IMR-90 (cell line): ENCODE measurements at regions not wholly inside any gene's neighbourhood (a gene's known extent, or its start where the extent isn't known, plus 50 kb on each side); places are given as distances from the start of the nearest gene placed in this dataset.
A peak's percentile ranks its signal among the peaks of the same experiment; 100 is the strongest.

Source experiments
- ATAC-seq: fragments of 200-7000 bp; cut with Tn5 transposase; 2 replicates; pipeline ENCODE4 v1.9.1; 2020; ENCODE audit warnings: low read depth, mild to moderate bottlenecking, moderate library complexity
- BruUV-seq: library from RNA; stranded (reverse); fragments of 400-500 nt; replicated peaks from 2 replicates; lab custom pipeline; 2021; lab: Mats Ljungman, UMichigan
- CTCF ChIA-PET: fragments of 300-600 bp; formaldehyde crosslinking; extraction: SDS; loops from one replicate; lab custom pipeline; 2021; ENCODE audit warnings: antibody characterized with exemption; lab: Yijun Ruan, JAX
- POLR2A ChIA-PET: fragments of 300-600 bp; sonication (Branson Sonifier 250); formaldehyde crosslinking; loops from one replicate; lab custom pipeline; 2022; ENCODE audit warnings: antibody characterized with exemption; ENCODE audit not compliant: unreplicated experiment; lab: Charles Lee
- DNase-seq: peaks from one replicate; pipeline ENCODE4 v3.0.0; 2013
- H2AFZ ChIP-seq: replicated peaks from 2 replicates; pipeline ENCODE3; 2013; ENCODE audit warnings: low read length, mild to moderate bottlenecking; ENCODE audit not compliant: poor library complexity
- H2AK5ac ChIP-seq: 2 replicates; pipeline ENCODE4 v1.6.1; 2013; ENCODE audit warnings: low read depth, low read length, inconsistent platforms
- H2AK9ac ChIP-seq: replicated peaks from 2 replicates; pipeline ENCODE3; 2013; ENCODE audit warnings: mild to moderate bottlenecking, low read depth, low read length, moderate library complexity; ENCODE audit not compliant: poor library complexity
- H2BK120ac ChIP-seq: 2 replicates; pipeline ENCODE4 v1.6.1; 2013; ENCODE audit warnings: low read depth, low read length, inconsistent platforms
- H2BK15ac ChIP-seq: 3 replicates; pipeline ENCODE4 v1.6.1; 2013; ENCODE audit warnings: low read depth, low read length, inconsistent platforms
- H2BK20ac ChIP-seq: 2 replicates; pipeline ENCODE4 v1.6.1; 2013; ENCODE audit warnings: low read depth, mild to moderate bottlenecking, inconsistent platforms, low read length, moderate library complexity
- H2BK5ac ChIP-seq: 2 replicates; pipeline ENCODE4 v1.6.1; 2013; ENCODE audit warnings: mild to moderate bottlenecking, low read depth, low read length, inconsistent platforms; ENCODE audit not compliant: poor library complexity, severe bottlenecking
- H3K14ac ChIP-seq: replicated peaks from 2 replicates; pipeline ENCODE4 v1.6.1; 2013; ENCODE audit warnings: low read depth, low read length, inconsistent platforms
- H3K18ac ChIP-seq: 2 replicates; pipeline ENCODE4 v1.6.1; 2013; ENCODE audit warnings: low read depth, low read length, control low read depth
- H3K23ac ChIP-seq: 2 replicates; pipeline ENCODE4 v1.6.1; 2013; ENCODE audit warnings: low read depth, low read length, inconsistent platforms
- H3K27ac ChIP-seq: 2 replicates; pipeline ENCODE4 v1.5.1; 2013; ENCODE audit warnings: mild to moderate bottlenecking, control low read depth, low read length; ENCODE audit not compliant: insufficient read depth
- H3K27me3 ChIP-seq: 2 replicates; pipeline ENCODE4 v1.6.1; 2013; ENCODE audit warnings: low read length; ENCODE audit not compliant: control insufficient read depth, insufficient read depth
- H3K36me3 ChIP-seq: 2 replicates; pipeline ENCODE4 v1.6.1; 2013; ENCODE audit warnings: low read length, mixed read lengths; ENCODE audit not compliant: control insufficient read depth, insufficient read depth
- H3K4ac ChIP-seq: 2 replicates; pipeline ENCODE4 v1.6.1; 2013; ENCODE audit warnings: low read depth, low read length, inconsistent platforms
- H3K4me1 ChIP-seq: 2 replicates; pipeline ENCODE4 v1.6.1; 2013; ENCODE audit warnings: low read length, mixed read lengths; ENCODE audit not compliant: control insufficient read depth, insufficient read depth
- H3K4me2 ChIP-seq: 2 replicates; pipeline ENCODE4 v1.6.1; 2013; ENCODE audit warnings: low read depth, mild to moderate bottlenecking, control low read depth, low read length, moderate library complexity
- H3K4me3 ChIP-seq: 2 replicates; pipeline ENCODE4 v1.5.1; 2013; ENCODE audit warnings: low read depth, mild to moderate bottlenecking, control low read depth, low read length, moderate library complexity; ENCODE audit not compliant: insufficient read depth
- H3K56ac ChIP-seq: 2 replicates; pipeline ENCODE4 v1.6.1; 2013; ENCODE audit warnings: low read length, inconsistent platforms; ENCODE audit not compliant: insufficient read depth; ENCODE audit errors: extremely low read depth
- H3K79me1 ChIP-seq, 2 experiments: 2 replicates each; pipeline ENCODE4 v1.6.1; 2013; ENCODE audit warnings: low read length in 2 of 2, inconsistent platforms in 1 of 2, low read depth in 1 of 2
- H3K9ac ChIP-seq: 2 replicates; pipeline ENCODE4 v1.6.1; 2013; ENCODE audit warnings: low read depth, low read length, control low read depth
- H3K9me1 ChIP-seq: 2 replicates; pipeline ENCODE4 v1.6.1; 2013; ENCODE audit warnings: low read length, inconsistent platforms; ENCODE audit not compliant: insufficient read depth
- H3K9me3 ChIP-seq: 2 replicates; pipeline ENCODE4 v1.6.1; 2013; ENCODE audit warnings: low read length; ENCODE audit not compliant: control insufficient read depth, insufficient read depth
- H4K20me1 ChIP-seq: 2 replicates; pipeline ENCODE4 v1.6.1; 2013; ENCODE audit warnings: low read length, inconsistent platforms; ENCODE audit not compliant: insufficient read depth
- H4K5ac ChIP-seq: 2 replicates; pipeline ENCODE4 v1.6.1; 2013; ENCODE audit warnings: mild to moderate bottlenecking, low read depth, low read length, control low read depth
- H4K8ac ChIP-seq, 2 experiments: 2 replicates each; pipeline ENCODE4 v1.6.1; 2013; ENCODE audit warnings: low read depth in 2 of 2, low read length in 2 of 2, control low read depth in 1 of 2, inconsistent platforms in 1 of 2
- H4K91ac ChIP-seq: 2 replicates; pipeline ENCODE4 v1.6.1; 2013; ENCODE audit warnings: low read depth, low read length, inconsistent platforms; ENCODE audit not compliant: insufficient read depth
- CEBPB ChIP-seq: IDR thresholded peaks from 2 replicates; pipeline ENCODE4 v1.6.1; 2012; ENCODE audit warnings: low read depth, low read length, improper control_type of control experiment
- CHD1 ChIP-seq: IDR thresholded peaks from 2 replicates; pipeline ENCODE4 v1.6.1; 2012; ENCODE audit warnings: low read depth, low read length, improper control_type of control experiment
- FOS ChIP-seq: fragments of 150-350 bp; IDR thresholded peaks from 2 replicates; pipeline ENCODE4 v1.6.1; 2016; ENCODE audit warnings: low read depth, low read length
- MAFK ChIP-seq: IDR thresholded peaks from 2 replicates; pipeline ENCODE4 v1.6.1; 2012; ENCODE audit warnings: low read depth, low read length, improper control_type of control experiment
- MAZ ChIP-seq: IDR thresholded peaks from 2 replicates; pipeline ENCODE4 v1.6.1; 2012; ENCODE audit warnings: low read depth, mild to moderate bottlenecking, low read length, improper control_type of control experiment, moderate library complexity, borderline replicate concordance
- MXI1 ChIP-seq: IDR thresholded peaks from 2 replicates; pipeline ENCODE4 v1.6.1; 2012; ENCODE audit warnings: low read depth, mild to moderate bottlenecking, low read length, moderate library complexity, borderline replicate concordance
- NFE2L2 ChIP-seq: fragments of 150-350 bp; IDR thresholded peaks from 2 replicates; pipeline ENCODE4 v1.6.1; 2016; ENCODE audit warnings: low read depth, mild to moderate bottlenecking, low read length
- POLR2A ChIP-seq: IDR thresholded peaks from 2 replicates; pipeline ENCODE4 v1.6.1; 2012; ENCODE audit warnings: mild to moderate bottlenecking, low read depth, low read length
- RAD21 ChIP-seq: IDR thresholded peaks from 2 replicates; pipeline ENCODE4 v1.6.1; 2012; ENCODE audit warnings: low read length, improper control_type of control experiment
- RCOR1 ChIP-seq: IDR thresholded peaks from 2 replicates; pipeline ENCODE4 v1.6.1; 2012; ENCODE audit warnings: mild to moderate bottlenecking, low read length, improper control_type of control experiment; ENCODE audit not compliant: insufficient replicate concordance
- RFX5 ChIP-seq: IDR thresholded peaks from 2 replicates; pipeline ENCODE4 v1.8.0; 2012; ENCODE audit warnings: low read depth, mild to moderate bottlenecking, low read length, moderate library complexity
- WGBS, 2 experiments: methylation state at CpG; one replicate each; pipeline versions ENCODE4 v1.1.5 to v1.1.7; 2013; ENCODE audit warnings: missing lambda C conversion rate in 2 of 2; ENCODE audit not compliant: insufficient read length in 1 of 2; ENCODE audit errors: extremely low coverage in 2 of 2; 5-methylcytosine and 5-hydroxymethylcytosine counted together
- dilution Hi-C: fragments of 300-500 bp; cut with HindIII; formaldehyde crosslinking; loops from one replicate; pipeline ENCODE4 v1.14.3; 2018; ENCODE audit warnings: low sequenced_read_pairs; ENCODE audit not compliant: unreplicated experiment
- in situ Hi-C: fragments of 300-500 bp; cut with MboI; formaldehyde crosslinking; loops from 3 replicates; pipeline ENCODE4 v1.14.3; 2019; ENCODE audit warnings: low sequenced_read_pairs, inconsistent platforms, mixed read lengths
- intact Hi-C: fragments of 100-400 bp; cut with micrococcal nuclease; formaldehyde crosslinking; loops from 2 replicates; pipeline ENCODE4 v1.10.0; 2022
- TF ChIP-seq, protein P1 (sequence below): fragments of 150-350 bp; IDR thresholded peaks from 2 replicates; pipeline ENCODE4 v1.6.1; 2017; ENCODE audit warnings: mild to moderate bottlenecking, antibody characterized with exemption, low read length, low read depth
- TF ChIP-seq, protein P2 (sequence below): fragments of 150-350 bp; IDR thresholded peaks from 2 replicates; pipeline ENCODE4 v1.6.1; 2016; ENCODE audit warnings: low read depth, mild to moderate bottlenecking, low read length, moderate library complexity, borderline replicate concordance
- TF ChIP-seq, protein P3 (sequence below): conservative IDR thresholded peaks from 2 replicates; pipeline ENCODE4 v1.5.1; 2012; ENCODE audit warnings: mild to moderate bottlenecking, low read depth, low read length, improper control_type of control experiment

DNA sequence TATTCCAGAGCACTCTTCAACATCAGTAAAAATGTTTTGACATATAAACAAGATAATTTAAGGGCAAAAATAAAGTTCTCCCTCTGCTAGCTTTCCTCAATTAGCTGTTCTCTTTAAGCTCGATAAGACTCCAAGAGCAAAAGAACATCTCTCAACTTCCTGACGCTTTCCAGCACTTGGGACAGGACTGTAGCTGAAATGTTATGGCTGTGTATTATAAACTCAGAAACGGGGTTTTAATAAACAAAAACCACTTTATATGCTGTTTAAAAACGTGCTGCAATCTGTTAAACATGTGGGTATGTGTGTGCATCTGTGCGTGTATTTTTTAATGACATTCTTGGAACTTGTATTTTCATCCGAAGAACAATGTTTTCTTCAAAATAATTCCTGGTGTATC, 71.5 kb upstream of the RGS2 start:
- H3K9me3 ChIP-seq, result peaks cover 3% of the 10 kb centered on the region
- H4K8ac ChIP-seq, result no peak overlapping the region
- TF ChIP-seq MAFK, result no peak
- TF ChIP-seq CEBPB, result no peak
- TF ChIP-seq, protein P1, sequence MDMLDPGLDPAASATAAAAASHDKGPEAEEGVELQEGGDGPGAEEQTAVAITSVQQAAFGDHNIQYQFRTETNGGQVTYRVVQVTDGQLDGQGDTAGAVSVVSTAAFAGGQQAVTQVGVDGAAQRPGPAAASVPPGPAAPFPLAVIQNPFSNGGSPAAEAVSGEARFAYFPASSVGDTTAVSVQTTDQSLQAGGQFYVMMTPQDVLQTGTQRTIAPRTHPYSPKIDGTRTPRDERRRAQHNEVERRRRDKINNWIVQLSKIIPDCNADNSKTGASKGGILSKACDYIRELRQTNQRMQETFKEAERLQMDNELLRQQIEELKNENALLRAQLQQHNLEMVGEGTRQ, result no peak
- TF ChIP-seq CHD1, result no peak
- TF ChIP-seq MXI1, result no peak
- TF ChIP-seq RCOR1, result no peak
- no peak for TF ChIP-seq MAZ
- TF ChIP-seq, protein P2, sequence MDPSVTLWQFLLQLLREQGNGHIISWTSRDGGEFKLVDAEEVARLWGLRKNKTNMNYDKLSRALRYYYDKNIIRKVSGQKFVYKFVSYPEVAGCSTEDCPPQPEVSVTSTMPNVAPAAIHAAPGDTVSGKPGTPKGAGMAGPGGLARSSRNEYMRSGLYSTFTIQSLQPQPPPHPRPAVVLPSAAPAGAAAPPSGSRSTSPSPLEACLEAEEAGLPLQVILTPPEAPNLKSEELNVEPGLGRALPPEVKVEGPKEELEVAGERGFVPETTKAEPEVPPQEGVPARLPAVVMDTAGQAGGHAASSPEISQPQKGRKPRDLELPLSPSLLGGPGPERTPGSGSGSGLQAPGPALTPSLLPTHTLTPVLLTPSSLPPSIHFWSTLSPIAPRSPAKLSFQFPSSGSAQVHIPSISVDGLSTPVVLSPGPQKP, result no peak
- no peak for TF ChIP-seq RFX5
- no peak for TF ChIP-seq RAD21
- no peak for TF ChIP-seq FOS
- no peak for TF ChIP-seq NFE2L2
- TF ChIP-seq, protein P3, sequence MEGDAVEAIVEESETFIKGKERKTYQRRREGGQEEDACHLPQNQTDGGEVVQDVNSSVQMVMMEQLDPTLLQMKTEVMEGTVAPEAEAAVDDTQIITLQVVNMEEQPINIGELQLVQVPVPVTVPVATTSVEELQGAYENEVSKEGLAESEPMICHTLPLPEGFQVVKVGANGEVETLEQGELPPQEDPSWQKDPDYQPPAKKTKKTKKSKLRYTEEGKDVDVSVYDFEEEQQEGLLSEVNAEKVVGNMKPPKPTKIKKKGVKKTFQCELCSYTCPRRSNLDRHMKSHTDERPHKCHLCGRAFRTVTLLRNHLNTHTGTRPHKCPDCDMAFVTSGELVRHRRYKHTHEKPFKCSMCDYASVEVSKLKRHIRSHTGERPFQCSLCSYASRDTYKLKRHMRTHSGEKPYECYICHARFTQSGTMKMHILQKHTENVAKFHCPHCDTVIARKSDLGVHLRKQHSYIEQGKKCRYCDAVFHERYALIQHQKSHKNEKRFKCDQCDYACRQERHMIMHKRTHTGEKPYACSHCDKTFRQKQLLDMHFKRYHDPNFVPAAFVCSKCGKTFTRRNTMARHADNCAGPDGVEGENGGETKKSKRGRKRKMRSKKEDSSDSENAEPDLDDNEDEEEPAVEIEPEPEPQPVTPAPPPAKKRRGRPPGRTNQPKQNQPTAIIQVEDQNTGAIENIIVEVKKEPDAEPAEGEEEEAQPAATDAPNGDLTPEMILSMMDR, result no peak
- no peak for TF ChIP-seq POLR2A
- no peak overlapping the region for H3K4me3 ChIP-seq
- H4K20me1 ChIP-seq, result no peaks in the 10 kb centered on the region
- no peak overlapping the region for H3K23ac ChIP-seq
- in situ Hi-C loops (no loop called here), dilution Hi-C loops (no loop called here), intact Hi-C loops (no loop called here)
- H2AK9ac ChIP-seq, result no peak overlapping the region
- no peak overlapping the region for H2AFZ ChIP-seq
- H3K4me2 ChIP-seq, result peak overlapping the region; percentile 46
- ATAC-seq (peak; percentile 81), DNase-seq (peak; percentile 12)
- no peak overlapping the region for H3K14ac ChIP-seq
- H3K27ac ChIP-seq, result no peak overlapping the region; the same call in 1 of the 2 replicates
- peak overlapping the region; percentile 11 for H2BK20ac ChIP-seq
- CTCF ChIA-PET, result interaction anchor here (0.6 to 1.2 kb wide), 3 partner anchors 11 to 106 kb away, joined by 3 read pairs; no protein-coding TSS in a partner anchor
- WGBS, 2 experiments, result no CpG with 5 or more reads among the region's 6 CpGs
- peak overlapping the region; percentile 15 for H2BK5ac ChIP-seq
- H2BK15ac ChIP-seq, result no peak overlapping the region
- no peak overlapping the region for H3K4ac ChIP-seq
- H4K5ac ChIP-seq, result no peak overlapping the region
- peak overlapping the region; percentile 24; the same call in 1 of the 2 replicates for H3K18ac ChIP-seq
- H2BK120ac ChIP-seq, result 0 out of 2 replicates have a peak overlapping the region, but pooled peaks have one; percentile 44
- no TSS peak for BruUV-seq
- no peaks in the 10 kb centered on the region for H3K79me1 ChIP-seq
- H3K27me3 ChIP-seq, result no peaks in the 10 kb centered on the region
- no peaks in the 10 kb centered on the region for H3K9me1 ChIP-seq
- no peak overlapping the region for H2AK5ac ChIP-seq
- peaks cover 2% of the 10 kb centered on the region; the same call in 1 of the 2 replicates for H3K4me1 ChIP-seq
- H4K91ac ChIP-seq, result no peak overlapping the region
- no peak overlapping the region for H3K9ac ChIP-seq
- no peaks in the 10 kb centered on the region for H3K36me3 ChIP-seq
- no peak overlapping the region for H3K56ac ChIP-seq
- POLR2A ChIA-PET, result interaction anchor here (0.7 kb wide), 1 partner anchor 12 kb away, joined by 3 read pairs; no protein-coding TSS in a partner anchor
